ENCODE measurements at regions not wholly inside any gene's neighbourhood (a gene's known extent, or its start where the extent isn't known, plus 50 kb on each side); places are given as distances from the start of the nearest gene placed in this dataset.

DNA sequence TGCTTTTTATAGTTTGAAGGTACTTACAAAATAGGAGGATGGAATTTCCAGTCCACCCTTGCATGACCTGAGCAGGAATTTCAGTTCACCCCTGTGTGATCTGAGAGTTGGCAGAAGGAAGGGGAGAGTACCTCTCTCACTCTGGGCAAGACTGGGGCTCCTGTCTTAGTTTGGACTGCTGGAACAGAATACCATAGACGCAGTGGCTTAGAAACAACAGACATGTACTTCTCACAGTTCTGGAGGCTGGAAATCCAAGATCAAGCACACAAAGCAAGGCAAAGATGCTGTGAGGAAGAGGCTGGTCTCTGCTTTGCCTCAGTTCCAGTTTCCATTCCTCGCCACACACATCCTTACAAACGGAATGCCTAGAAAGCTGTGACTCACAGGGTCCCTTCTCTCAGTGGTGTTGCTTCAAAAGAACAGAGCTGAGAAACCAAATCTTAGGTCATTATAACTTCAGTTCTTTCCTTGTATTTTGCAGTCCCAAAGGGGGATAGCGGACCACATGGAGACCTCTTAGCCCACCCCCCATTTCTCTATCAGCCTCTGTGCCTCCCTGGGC, 108.8 kb upstream of the HAAO start:
- DNase-seq (no peak), ATAC-seq (no peak)
- H3K9me3 Mint-ChIP-seq = no peaks in the 10 kb centered on the region

DNA sequence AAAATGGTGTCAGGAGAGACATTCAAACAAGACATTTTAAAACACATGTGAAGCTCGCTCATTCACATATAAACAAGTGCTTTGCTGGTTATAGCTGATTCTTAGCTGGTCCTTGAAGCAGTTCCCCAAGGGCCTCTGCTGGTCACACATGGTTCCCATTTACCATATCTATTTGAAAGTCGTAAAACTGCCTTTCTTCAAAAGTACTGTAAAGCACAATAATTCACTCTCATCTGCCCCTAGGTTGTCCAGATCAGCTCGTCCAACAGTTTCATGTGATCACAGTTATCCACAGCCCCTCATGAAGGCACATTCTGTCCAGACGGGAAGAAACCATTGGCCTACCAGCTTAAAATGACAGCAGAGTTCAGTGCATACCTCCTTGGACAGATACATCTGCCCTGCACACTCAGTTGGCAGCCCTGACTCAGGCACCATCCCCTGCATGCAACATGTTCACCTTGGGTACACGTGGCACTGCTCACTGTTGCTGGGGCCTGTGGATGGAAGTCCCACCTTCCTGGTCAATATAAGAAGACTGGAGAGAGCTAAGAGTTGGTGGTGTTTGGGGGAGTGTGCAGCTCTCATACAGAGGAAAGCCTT, 108.0 kb upstream of the HAAO start:
- Mint-ChIP-seq H3K4me1 (ENCODE audit: low read depth) (no peaks in the 10 kb centered on the region), H3K9me3 (no peaks in the 10 kb centered on the region), H3K4me3 (no peak overlapping the region), H3K36me3 (ENCODE audit: insufficient read depth) (no peaks in the 10 kb centered on the region), H3K27me3 (ENCODE audit: low read depth) (peaks cover 10% of the 10 kb centered on the region)
- DNase-seq = no peak
- no peak for ATAC-seq

More for the DNA sequence above, 108.8 kb upstream of the HAAO start:
- Mint-ChIP-seq H3K36me3 (ENCODE audit: insufficient read depth) (no peaks in the 10 kb centered on the region), H3K4me1 (ENCODE audit: low read depth) (no peaks in the 10 kb centered on the region), H3K4me3 (no peak overlapping the region), H3K27me3 (ENCODE audit: low read depth) (peaks cover 16% of the 10 kb centered on the region)

DNA sequence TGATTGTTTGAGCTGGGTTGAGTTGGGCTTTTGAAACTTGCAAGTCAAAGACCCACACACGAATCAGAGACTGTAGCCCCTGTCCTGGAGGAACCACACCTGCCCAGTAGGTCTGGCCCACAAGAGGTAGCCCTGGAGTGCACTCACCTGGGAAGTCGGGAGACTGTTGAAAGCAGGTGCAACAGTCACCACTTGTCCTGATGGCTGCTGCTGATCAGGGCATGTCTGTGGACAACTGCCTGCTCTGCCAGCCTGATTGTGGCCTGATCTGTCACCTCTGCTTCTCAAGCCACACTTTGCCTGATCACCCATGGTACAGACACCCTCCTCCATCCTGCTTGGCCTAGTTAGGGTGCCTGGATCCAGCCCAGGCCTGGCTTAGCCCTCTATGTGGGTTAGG, 105.0 kb upstream of the HAAO start:
- Mint-ChIP-seq H3K4me3 (no peak overlapping the region), H3K27me3 (ENCODE audit: low read depth) (no peaks in the 10 kb centered on the region), H3K4me1 (ENCODE audit: low read depth) (no peaks in the 10 kb centered on the region), H3K9me3 (no peaks in the 10 kb centered on the region), H3K36me3 (ENCODE audit: insufficient read depth) (no peaks in the 10 kb centered on the region)
- DNase-seq (no peak), ATAC-seq (no peak)

DNA sequence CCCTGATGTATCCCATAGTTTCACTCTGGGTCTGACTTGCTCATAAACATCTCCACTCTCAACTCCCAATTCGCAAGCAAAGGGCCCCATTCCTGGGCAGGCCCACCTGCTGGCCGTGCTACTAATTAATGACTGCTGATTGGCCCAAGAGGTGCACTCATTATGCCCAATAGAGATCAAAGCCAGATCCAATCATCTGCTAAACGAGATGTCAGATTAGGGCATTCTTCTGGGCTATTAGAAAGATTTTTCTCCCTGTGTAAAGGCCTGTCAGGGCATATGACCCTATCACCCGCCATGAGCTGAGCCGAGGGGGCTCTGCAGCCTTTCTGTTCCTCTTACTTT, 103.4 kb upstream of the HAAO start:
- Mint-ChIP-seq H3K36me3 (ENCODE audit: insufficient read depth) (no peaks in the 10 kb centered on the region), H3K9me3 (no peaks in the 10 kb centered on the region), H3K4me1 (ENCODE audit: low read depth) (no peaks in the 10 kb centered on the region), H3K27me3 (ENCODE audit: low read depth) (no peaks in the 10 kb centered on the region), H3K4me3 (no peak overlapping the region)
- DNase-seq (no peak), ATAC-seq (no peak)

DNA sequence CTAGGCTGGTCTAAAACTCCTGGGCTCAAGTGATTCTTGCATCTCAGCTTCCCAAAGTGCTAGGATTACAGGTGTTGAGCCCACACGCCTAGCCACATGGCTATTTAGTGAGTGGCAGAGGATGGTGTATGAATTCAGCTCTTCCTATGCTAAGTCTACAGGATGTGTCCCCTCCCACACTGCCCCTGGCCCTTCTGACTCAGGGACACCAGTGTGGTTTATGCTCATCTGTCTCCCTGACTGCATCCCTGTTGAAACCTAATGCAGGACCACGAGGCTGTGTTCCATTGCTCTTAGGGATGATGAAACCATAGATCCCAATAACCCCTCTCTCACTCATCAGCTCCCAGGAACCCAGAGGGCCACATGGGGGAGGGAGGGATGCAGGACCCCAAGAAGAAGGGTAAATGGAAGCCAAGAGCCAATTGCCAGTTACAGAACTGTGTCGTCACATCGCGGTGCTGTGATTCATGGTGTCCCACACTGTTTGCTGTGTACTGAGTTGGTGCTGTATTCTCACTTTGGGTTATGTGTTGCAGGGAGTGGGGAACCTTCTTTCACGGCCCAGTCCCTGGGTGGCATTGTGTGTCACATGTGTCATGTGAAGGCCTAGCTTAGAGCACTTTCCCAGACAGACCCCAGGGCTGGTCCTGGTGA, 102.9 kb upstream of the HAAO start:
- DNase-seq (no peak), ATAC-seq (no peak)
- H3K9me3 Mint-ChIP-seq = no peaks in the 10 kb centered on the region
- H3K27me3 Mint-ChIP-seq (ENCODE audit: low read depth) = no peaks in the 10 kb centered on the region
- H3K36me3 Mint-ChIP-seq (ENCODE audit: insufficient read depth) = no peaks in the 10 kb centered on the region
- H3K4me3 Mint-ChIP-seq = no peak overlapping the region
- H3K4me1 Mint-ChIP-seq (ENCODE audit: low read depth) = no peaks in the 10 kb centered on the region

DNA sequence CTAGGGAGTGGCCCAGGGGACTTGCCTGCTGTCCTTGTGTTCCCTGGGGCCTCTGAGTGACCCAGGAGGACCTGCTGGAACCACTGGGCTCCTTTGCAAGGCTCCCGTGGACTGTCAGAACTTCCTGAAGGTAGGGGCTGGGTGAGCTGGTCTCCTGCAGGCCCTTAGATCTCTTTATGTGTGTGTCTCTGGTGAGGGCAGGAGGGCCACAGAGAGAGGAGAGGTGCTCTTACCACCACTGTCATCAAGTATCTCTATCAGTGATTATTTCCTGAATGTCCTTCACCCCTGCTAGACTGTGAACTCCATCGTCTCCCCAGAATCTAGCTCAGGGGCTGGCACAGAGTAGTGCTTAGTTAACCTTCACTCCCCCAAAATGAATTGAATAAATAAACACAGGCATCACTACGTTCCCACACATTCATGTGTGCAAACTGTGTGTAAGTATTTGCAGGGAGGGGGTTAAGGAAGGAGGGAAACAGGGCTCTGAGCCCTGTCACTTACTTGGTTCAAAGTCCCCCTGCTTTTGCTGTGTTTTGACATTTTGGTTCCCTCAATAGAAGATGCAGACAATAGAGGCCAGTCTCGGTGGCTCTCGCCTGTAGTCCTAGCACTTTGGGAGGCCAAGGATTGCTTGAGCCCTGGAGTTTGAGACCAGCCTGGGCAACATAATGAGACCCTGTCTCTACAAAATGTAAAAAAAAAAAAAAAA, 100.8 kb upstream of the HAAO start:
- H3K4me1 Mint-ChIP-seq (ENCODE audit: low read depth) = no peaks in the 10 kb centered on the region
- DNase-seq (no peak), ATAC-seq (no peak)
- H3K9me3 Mint-ChIP-seq = peaks cover 5% of the 10 kb centered on the region
- no peaks in the 10 kb centered on the region for H3K27me3 Mint-ChIP-seq (ENCODE audit: low read depth)
- no peak overlapping the region for H3K4me3 Mint-ChIP-seq
- H3K36me3 Mint-ChIP-seq (ENCODE audit: insufficient read depth) = no peaks in the 10 kb centered on the region

DNA sequence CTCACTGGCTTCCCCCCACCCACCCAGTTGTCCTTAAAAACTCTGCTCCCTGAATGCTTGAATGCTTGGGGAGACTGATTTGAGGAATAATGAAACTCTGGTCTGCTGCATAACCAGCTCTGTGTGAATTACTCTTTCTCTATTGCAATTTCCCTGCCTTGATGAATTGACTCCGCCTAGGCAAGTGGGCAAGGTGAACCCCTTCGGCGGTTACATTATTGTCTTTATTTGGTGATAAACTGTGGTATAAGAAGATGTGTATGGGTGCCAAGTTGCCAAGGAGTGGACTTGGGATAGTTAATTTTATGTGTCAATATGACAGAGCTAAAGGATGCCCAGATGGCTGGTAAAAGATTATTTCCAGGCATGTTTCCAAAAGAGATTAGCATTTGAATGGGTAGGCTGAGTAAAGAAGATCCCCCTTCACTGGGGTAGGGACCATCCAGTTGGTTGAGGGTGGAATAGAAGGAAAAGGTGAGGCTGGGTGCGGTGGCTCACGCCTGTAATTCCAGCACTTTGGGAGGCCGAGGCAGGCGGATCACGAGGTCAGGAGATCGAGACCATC, 98.5 kb upstream of the HAAO start:
- ATAC-seq = no peak

DNA sequence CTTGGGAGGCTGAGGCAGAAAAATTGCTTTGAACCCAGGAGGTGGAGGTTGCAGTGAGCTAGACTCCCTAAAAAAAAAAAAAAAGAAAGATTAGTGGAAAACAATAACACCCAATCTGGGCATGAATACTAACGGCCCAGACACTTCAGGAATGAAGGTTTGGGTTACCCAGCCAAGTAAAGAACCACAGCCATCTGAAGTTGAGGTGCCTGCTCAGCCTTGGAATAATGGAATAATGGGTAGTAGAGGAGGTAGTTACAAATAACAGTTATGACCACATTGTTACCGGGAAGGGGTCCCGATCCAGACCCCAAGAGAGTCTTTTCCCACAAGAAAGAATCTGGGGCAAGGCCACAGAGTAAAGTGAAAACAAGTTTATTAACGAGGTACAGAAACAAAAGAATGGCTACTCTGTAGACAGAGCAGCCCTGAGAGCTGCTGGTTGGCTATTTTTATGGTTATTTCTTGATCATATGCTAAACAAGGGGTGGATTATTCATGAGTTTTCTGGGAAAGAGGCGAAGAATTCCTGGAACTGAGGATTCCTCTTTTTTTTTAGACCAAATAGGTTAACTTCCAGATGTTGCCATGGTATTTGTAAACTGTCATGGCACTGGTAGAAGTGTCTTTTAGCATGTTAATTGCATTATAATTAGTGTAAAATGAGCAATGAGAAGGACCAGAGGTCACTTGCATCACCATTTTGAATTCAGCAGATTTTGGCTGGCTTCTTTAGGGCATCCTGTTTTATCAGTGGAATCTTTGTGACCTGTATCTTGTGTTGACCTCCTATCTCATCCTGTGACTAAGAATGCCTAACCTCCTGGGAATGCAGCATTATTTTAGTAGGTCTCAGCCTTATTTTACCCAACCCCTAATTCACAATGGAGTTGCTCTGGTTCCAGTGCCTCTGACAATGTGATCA, 96.2 kb upstream of the HAAO start:
- DNase-seq = no peak
- no peak overlapping the region for H3K4me3 Mint-ChIP-seq
- peaks cover 5% of the 10 kb centered on the region for H3K9me3 Mint-ChIP-seq
- no peaks in the 10 kb centered on the region for H3K36me3 Mint-ChIP-seq (ENCODE audit: insufficient read depth)
- no peak for ATAC-seq
- no peaks in the 10 kb centered on the region for H3K4me1 Mint-ChIP-seq (ENCODE audit: low read depth)
- no peaks in the 10 kb centered on the region for H3K27me3 Mint-ChIP-seq (ENCODE audit: low read depth)

More for the DNA sequence above, 98.5 kb upstream of the HAAO start:
- DNase-seq = no peak
- Mint-ChIP-seq H3K27me3 (ENCODE audit: low read depth) (no peaks in the 10 kb centered on the region), H3K4me1 (ENCODE audit: low read depth) (no peaks in the 10 kb centered on the region), H3K4me3 (no peak overlapping the region), H3K36me3 (ENCODE audit: insufficient read depth) (no peaks in the 10 kb centered on the region), H3K9me3 (peaks cover 5% of the 10 kb centered on the region)

DNA sequence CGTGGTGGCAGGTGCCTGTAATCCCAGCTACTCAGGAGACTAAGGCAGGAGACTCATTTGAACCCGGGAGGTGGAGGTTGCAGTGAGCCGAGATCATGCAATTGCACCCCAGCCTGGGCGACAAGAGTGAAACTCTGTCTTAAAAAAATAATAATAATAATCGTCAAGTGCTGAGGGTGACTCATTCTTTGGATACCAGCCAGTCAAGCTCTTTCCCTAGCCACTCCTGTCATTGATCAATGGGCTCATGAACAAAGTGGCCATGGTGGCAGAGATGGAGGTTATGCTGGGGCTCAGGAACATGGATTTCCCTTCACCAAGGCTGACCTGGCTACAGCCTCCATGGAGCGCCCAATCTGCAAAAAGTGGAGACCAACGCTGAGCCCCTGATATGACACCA, 94.5 kb upstream of the HAAO start:
- Mint-ChIP-seq H3K9me3 (peaks cover 5% of the 10 kb centered on the region), H3K36me3 (ENCODE audit: insufficient read depth) (peaks cover under 1% of the 10 kb centered on the region)

DNA sequence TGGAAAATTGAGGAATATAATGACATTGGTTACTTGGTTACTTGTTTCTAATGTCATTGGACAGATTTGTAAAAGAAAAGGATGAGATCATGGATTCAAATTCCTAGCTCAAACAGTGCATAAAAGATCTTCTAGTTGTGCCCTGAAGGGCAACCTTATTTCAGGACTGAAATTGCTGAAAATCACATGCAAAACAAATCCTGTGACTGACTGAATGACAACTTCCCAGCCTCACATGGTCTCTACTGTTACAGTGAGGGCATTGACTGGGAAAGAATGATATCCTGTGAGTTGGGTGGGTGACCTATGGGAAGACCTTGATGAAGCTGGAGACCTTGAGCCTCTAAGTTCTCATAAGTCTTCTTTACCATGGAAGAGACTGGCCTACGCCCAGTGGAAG, 90.4 kb upstream of the HAAO start:
- Mint-ChIP-seq H3K9me3 (no peaks in the 10 kb centered on the region), H3K36me3 (ENCODE audit: insufficient read depth) (peaks cover 1% of the 10 kb centered on the region), H3K27me3 (ENCODE audit: low read depth) (no peaks in the 10 kb centered on the region), H3K4me3 (no peak overlapping the region), H3K4me1 (ENCODE audit: low read depth) (peaks cover 17% of the 10 kb centered on the region)
- ATAC-seq (no peak), DNase-seq (no peak)

More for the DNA sequence above, 94.5 kb upstream of the HAAO start:
- Mint-ChIP-seq H3K4me3 (no peak overlapping the region), H3K4me1 (ENCODE audit: low read depth) (peaks cover under 1% of the 10 kb centered on the region), H3K27me3 (ENCODE audit: low read depth) (no peaks in the 10 kb centered on the region)
- ATAC-seq = no peak
- DNase-seq = no peak

DNA sequence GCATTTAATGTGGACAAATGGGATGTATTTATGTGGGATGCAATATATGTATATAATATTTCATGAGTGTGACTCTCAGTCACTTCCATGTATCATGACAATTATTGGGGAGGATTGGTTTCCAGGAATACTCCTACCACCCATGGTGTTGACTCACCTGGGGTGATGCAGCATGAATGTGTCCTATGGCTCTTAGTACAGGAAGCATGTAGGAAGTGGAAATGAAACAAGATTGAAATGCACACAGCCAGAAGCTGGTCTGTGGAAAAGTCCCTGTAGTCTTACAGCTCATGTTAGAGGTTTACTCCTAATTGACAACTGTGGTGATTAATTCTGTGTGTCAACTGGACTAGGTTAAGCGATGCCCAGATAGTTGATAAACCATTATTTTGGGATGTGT, 89.3 kb upstream of the HAAO start:
- H3K27me3 Mint-ChIP-seq (ENCODE audit: low read depth) = no peaks in the 10 kb centered on the region
- peak; percentile 49 to 59 for ATAC-seq
- peaks cover 17% of the 10 kb centered on the region for H3K4me1 Mint-ChIP-seq (ENCODE audit: low read depth)
- peaks cover 1% of the 10 kb centered on the region for H3K36me3 Mint-ChIP-seq (ENCODE audit: insufficient read depth)
- H3K4me3 Mint-ChIP-seq = no peak overlapping the region
- no peaks in the 10 kb centered on the region for H3K9me3 Mint-ChIP-seq
- no peak for DNase-seq

DNA sequence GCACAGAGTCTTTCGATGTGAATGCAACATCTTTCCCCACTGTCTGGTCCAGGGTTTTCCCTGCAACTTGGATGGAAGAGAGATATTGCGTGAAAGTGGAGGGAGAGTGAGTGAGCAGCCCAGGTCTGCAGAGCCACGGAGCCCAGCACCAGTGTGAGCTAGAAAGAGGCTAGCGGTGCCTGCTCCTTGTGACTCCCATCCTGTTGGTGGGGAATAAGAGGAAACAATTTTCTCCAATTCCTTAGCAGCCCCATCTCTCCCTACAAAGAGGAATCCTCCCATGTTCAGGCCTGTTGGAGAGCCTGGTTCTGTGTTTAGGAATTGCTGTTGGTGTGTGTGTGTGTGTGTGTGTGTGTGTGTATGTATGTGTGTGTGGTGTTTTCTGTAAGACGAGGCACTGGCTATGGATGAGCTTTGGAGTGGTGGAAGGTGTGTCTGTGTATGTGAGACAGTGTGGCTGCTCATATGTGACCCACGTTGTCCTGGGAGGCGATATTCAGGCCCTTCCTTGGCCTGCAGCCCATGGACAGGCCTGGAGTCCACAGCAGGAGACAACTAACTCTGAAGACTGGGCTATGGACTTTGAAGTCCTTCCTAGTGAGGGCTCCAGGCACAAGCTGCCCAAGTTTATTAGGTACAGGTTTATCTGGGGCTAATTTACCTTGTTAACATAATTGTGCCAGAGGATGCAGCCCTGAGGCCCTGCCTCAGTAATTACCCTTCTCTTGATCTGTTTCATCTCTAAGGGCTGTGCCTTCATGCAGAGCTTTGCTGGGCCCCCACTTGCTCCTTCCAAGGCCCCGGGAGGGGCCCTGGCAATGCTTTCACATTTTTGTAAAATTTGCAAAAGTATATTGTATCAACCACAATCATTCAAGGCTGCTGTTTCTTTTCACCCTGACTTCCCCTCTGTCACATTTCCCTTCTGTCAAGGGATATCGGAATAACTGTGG, 88.6 kb upstream of the HAAO start:
- DNase-seq (no peak), ATAC-seq (no peak)
- no peaks in the 10 kb centered on the region for H3K27me3 Mint-ChIP-seq (ENCODE audit: low read depth)
- H3K4me1 Mint-ChIP-seq (ENCODE audit: low read depth) = peaks cover 17% of the 10 kb centered on the region
- no peaks in the 10 kb centered on the region for H3K9me3 Mint-ChIP-seq
- H3K36me3 Mint-ChIP-seq (ENCODE audit: insufficient read depth) = peaks cover 1% of the 10 kb centered on the region
- no peak overlapping the region for H3K4me3 Mint-ChIP-seq
